HL-60/S4 (cell line): ENCODE measurements at regions not wholly inside any gene's neighbourhood (a gene's known extent, or its start where the extent isn't known, plus 50 kb on each side); places are given as distances from the start of the nearest gene placed in this dataset.
"Not testable (repeated sequence)": the region's sequence is repeated elsewhere in the genome, so short reads cannot be mapped to it uniquely, and the experiment has no call there.

ENCODE experiments used
- in situ Hi-C: fragments of 300-500 bp; cut with MboI; formaldehyde crosslinking; loops from 2 replicates; pipeline ENCODE4 v1.14.3; 2022; ENCODE audit warnings: low sequenced_read_pairs

DNA sequence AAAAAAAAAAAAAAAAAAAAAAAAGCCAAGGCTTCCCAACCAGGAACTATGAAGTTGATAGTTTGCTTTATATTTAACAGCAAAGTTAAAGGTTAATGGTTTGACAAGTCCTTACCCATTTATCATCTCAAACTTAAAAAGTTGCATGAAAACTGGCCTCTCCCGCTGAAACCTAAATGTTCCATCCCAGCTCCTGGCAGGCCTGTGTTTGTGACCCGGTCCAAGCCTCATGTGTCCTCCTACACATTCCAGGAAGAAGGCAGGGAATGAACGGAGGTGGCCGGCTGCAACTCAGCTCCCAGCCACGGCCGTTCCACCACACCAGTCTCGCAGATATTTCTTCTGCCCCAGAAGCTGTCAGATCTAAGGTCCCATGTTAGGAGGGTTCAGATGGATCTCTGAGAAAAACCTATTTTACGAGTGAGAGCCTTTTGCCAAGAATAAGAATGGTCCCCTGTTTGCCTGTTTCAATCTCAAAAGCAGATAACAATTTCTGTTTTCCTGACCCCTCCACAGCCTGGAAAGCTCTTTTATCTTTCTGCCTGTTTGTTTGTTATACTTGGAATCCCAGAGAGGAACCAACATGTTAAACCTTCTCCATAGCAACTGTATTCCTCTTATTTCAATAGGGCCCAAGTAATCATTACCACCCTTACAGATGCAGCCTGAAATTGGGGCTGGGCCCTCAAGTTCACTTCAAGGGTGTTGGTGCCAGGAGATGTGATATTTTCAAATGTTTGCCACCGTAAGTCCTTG, 56.5 kb downstream of the KCTD12 start:
- in situ Hi-C loops, result no loop called here

DNA sequence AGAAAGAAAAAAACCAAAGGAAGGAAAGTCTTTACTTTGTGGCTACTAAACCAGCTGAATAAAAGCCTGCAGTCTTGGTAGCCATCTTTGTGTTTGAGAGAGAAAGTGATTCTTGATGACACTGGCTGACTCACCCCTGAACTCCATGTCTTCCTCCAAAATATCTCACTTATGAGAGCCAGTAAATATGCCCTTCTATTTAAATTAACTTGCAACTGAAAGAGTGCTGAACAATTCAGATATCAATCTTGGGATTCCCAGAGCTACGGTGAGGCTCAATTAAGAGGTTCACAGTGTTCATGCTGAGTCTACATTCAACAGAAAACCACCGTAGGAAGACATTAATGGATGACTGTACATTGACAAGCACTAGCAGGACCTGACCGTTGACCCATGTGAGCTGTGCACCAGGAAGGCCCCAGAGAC, 57.9 kb downstream of the KCTD12 start:
- in situ Hi-C loops, result no loop called here

GRCh38 chr13:76826527-76826926, 59.7 kb downstream of the KCTD12 start:
- in situ Hi-C loops, result no loop called here

DNA sequence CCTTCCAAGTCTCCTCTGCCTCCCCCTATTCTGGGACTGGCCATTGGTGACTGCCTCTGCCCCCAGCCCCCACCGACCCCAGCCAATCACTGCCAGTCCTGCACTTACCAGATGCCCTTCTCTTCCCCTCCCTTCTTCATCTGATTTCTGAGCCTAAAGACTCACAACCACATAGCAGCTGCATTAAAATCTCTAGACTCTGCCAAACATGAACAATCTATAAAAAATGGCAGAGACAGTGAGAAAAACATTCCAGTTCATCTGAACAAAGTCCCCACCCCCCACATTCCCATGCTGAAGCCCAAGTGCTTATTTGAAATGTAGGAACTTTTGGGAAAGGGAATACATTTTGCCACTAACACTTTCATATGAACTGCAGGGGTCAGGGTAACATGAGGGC, 60.8 kb downstream of the KCTD12 start:
- in situ Hi-C loops, result no loop called here

DNA sequence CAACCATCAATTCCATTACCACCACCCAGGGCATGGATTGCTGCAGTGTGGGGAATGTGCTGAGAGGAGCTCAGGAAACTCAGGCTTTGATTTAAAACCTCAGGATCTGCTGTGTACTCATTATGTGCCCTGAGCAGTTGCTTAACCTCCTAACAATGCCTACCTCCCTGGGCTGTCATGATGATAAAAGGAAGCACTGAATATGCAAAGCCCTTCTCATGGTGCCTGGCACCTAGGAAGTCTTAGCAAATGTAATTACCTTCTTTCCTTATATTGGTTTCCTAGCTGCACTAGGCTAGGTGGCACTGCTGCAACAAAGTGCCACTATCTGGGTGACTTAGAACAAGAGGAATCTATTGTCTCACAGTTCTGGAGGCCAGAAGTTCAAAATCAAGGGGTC, 62.2 kb downstream of the KCTD12 start:
- in situ Hi-C loops, result no loop called here

DNA sequence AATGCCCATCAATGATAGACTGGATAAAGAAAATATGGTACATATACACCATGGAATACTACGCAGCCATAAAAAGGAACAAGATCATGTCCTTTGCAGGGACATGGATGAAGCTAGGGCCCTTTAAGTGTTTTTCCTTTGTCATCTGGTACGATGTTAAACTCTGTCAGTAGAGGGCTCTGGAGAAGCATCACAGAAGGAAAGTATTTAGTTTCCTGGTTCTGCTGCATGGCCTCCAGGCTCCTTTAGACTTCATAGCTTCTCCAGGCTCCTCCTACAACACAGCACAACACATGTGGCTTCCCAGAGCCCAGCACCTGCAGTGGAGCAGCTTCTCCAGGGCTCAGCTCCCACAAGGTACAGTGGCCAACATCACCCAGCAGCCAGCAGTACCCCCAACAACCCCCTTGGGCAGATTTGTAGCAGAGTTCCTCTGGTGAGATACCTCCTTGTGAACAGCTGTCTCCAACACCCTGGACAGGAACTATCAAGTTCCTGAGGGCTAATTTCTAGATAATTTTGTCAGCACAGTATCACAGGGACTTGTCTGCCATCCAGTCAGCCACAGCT, 63.4 kb downstream of the KCTD12 start:
- in situ Hi-C loops, result no loop called here

- in situ Hi-C loops, result not testable (repeated sequence)
Observed at GRCh38 chr13:76821222-76821621, 65.0 kb downstream of the KCTD12 start.

DNA sequence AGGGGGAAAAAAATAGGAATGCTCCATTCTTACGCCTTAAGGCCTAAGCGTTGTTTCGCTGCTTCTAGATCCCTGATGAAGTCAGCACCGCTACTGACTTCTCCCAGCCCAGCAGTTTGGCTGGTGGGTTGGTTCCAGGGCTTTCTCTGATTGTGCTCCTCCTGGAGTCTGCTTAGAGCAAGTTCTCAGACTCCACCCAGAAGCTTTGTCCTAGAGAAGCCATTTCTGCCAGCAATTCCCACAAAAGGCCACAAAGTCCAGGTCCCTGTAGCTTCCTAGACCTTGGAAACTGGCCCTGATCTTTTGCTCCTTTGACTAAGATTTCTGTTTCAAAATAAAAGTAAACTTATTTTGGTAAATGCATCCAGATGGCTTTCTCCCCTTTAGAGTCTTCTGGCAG, 65.4 kb downstream of the KCTD12 start:
- in situ Hi-C loops, result no loop called here

DNA sequence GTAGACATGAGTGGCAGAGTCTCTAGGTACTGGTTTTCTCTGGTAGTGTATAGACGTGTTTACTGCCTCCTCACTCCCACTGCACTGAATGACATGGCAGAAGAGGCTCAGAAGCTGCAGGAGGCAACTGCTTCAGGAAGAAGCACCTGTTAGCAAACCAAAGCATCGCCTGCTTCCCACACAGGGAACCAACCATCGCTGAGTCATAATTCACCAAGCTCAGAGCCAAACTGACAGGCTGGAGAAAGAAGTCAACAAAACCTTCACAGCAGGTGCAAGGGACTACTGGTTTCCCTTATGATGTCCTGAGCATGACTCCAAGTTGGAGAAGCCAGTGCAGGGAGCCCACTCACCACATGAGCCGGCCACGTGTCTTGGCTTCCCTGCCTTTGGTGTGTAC, 69.8 kb downstream of the KCTD12 start:
- in situ Hi-C loops, result no loop called here

- in situ Hi-C loops, result no loop called here
Observed at GRCh38 chr13:76815344-76815743, 70.9 kb downstream of the KCTD12 start.

DNA sequence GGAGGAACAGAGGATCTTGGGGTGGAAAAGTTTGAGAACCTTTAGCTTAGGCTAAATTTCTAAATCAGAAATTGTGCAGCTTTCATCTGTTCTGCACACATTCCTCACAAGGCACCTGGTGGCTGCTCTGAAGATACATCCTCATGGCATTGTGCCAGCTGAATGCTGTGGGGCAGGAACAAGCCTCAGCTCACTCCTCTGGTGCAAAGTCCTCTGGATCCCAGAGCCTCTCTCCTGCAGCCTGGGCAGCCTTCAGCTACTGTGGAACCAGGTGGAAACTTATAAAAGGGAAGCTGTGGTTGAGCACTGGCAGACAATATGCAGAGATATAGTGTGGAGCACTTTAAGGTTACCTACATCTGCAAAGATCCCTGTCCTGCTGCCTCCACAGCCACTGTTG, 72.3 kb downstream of the KCTD12 start:
- in situ Hi-C loops, result no loop called here

GRCh38 chr13:76813000-76813691, 73.1 kb downstream of the KCTD12 start:
- in situ Hi-C loops, result no loop called here

DNA sequence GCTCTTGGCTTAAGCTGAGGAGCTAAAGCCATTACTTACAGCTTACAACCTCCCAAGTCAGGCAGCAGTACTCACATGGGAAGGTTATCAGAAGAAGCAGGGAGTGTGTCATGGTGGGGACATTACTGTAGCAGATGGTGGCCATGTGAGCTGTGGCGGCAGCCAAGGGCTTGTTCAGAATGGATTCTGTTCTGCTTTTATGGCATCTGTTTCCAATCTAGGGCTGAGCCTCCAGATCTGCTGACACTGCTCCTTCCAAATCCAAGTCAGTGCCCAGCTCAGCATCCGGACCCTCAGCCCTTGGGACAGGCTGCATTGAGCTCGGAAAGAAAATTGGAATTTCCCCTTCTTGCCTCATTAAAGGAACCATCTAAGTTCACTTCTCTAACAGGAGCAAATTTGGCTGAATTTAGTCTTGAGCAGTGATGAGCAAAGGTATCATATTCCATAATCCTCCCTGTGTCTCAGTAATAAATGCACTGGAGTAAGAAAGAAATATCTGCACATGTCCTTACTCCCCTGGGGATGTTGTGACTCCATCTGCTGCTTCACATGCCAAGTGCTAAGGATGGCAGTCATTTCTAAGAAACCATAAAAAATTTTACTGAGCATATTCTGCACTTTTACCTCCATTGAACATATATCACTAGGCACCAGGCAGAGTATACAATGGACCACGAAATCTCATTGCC, 73.9 kb downstream of the KCTD12 start:
- in situ Hi-C loops, result no loop called here

DNA sequence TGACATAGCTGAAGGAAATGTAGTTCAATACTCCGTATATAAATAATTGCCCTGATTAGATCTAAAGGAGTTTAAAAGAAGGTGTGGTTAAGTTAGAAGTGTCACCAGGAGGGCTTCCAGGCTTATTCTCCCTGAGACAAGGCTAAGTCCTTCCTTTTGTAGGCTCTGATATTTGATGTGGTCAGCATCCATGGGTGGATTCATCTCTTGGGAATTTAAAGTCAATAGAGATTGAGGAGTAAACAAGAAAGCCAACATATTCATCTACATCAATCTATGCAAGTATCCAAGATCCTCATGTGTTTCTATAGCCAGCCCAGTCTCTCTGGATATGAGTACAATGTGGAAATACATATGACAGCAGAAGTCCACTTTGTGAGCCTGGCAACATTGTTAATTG, 76.8 kb downstream of the KCTD12 start:
- in situ Hi-C loops, result no loop called here

DNA sequence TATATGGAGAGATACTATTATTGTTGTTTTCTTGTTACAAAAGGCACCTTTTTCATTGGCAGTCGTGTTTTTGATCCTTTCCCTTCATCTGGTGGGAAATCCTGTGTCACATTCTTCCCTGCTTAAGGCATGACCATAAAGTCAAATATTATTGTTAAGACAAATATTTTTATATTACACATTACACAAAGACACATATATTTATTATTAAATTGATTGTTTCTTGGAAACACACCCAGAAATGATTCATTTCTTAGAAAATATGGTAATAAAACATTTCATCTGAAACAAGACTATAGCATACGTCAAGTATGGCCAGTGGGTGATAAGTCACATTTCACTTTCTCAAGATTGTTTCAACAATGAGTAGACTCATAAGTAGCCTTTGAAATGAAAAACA, 77.3 kb downstream of the KCTD12 start:
- in situ Hi-C loops, result no loop called here

DNA sequence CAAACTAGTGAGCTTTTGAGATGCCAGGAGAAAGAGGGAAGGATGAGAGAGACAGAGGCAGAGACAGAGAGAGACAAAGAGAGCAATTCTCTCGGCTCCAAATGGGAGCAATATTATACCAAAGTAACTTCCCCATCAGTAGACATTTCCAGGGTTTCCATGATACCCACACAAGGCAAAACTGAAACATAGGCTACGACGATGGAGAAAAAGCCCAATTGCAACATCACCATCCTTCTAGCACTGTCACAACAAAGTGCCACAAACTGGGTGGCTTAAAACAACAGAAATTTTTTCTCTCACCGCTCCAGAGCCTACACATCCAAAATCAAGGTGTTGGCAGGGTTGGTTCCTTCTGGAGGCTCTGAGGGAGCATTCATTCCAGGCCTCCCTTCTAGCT, 81.4 kb downstream of the KCTD12 start:
- in situ Hi-C loops, result no loop called here

DNA sequence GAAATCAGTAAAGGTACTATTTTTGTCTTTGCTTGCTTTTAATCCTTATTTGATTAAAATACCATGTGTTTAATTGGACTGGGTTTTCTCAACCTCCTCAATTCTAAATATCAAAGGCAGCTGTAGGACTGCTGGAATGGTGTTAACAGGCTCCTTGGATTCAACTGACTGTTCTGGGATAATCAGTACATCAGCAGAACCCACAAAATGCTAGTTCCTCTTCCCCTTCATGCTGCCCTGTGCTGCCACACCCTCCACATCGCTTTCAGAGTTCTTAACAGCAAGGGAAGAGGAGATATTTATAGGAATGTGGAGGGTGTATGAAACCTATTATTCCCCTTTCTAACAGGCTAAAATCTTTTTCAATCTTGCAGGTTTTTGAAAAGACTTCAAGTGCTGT, 82.4 kb downstream of the KCTD12 start:
- in situ Hi-C loops, result no loop called here

GRCh38 chr13:76800943-76801342, 85.3 kb downstream of the KCTD12 start:
- in situ Hi-C loops, result no loop called here

GRCh38 chr13:76799696-76800095, 86.5 kb downstream of the KCTD12 start:
- in situ Hi-C loops, result no loop called here

DNA sequence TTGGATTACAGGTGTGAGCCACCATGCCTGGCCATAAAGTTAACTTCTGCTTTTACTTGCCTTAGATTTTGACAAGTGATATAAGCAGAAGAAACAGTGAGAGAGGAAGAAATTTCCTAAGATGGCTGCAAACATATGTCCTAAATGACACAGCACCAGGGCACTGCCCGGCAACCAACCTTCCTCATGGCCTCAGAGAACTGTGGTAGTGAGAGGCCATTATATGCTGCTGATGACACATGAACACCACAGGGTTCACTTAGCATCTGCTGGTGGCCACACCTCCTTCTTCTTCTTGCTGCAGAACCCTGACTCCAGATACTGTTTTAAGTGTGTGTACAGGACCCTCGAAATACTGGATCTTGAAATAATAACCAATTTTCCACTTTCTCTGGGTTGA, 88.2 kb downstream of the KCTD12 start:
- in situ Hi-C loops, result no loop called here

DNA sequence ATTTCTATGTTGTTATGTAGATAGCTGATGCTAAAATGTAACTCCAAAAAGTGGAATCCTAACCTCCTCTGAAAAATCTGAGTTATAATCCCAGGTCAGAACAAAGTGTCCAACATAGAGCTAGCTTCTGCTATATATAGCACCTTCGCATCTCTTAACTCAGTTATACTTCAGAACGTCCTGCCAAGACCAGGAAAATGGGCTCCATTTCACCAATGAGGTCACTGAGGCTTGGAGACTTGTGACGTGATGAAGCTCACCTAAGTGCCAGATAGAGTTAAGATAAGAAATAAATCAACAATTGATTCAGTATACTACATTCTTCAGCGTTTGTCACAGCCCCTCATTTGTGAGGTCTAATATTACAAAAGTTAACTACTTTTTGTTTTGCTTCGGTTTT, 88.8 kb downstream of the KCTD12 start:
- in situ Hi-C loops, result no loop called here

- in situ Hi-C loops, result no loop called here
Observed at GRCh38 chr13:76796851-76797250, 89.4 kb downstream of the KCTD12 start.
